Heart right ventricle (tissue), 16 donors: ENCODE measurements at regions not wholly inside any gene's neighbourhood (a gene's known extent, or its start where the extent isn't known, plus 50 kb on each side); places are given as distances from the start of the nearest gene placed in this dataset.
A peak's percentile ranks its signal among the peaks of the same experiment; 100 is the strongest.

Experiments
- ATAC-seq, 8 donors: fragments of 200-7000 bp; cut with Tn5 transposase; one replicate each; pipeline ENCODE4 v1.9.1; 2020; ENCODE audit warnings: mild to moderate bottlenecking in 8 of 8, moderate library complexity in 8 of 8, moderate number of reproducible peaks in 1 of 8
- DNase-seq, 2 donors: peaks; one replicate each; pipeline ENCODE4 v3.0.0-alpha.2; 2020
- H3K27ac ChIP-seq, 10 donors: fragments of 200-600 bp; sonication (generic) in 2 of 10; one replicate each; pipeline versions ENCODE4 v1.5.0 to v1.8.0; 2020 to 2022; ENCODE audit warnings: mild to moderate bottlenecking in 3 of 10
- H3K27me3 ChIP-seq, 7 donors: fragments of 200-600 bp; one replicate each; pipeline ENCODE4 v1.8.0; 2021 to 2022; ENCODE audit warnings: mild to moderate bottlenecking in 2 of 7
- H3K36me3 ChIP-seq, 9 donors: fragments of 200-600 bp; sonication (generic) in 1 of 9; one replicate each; pipeline versions ENCODE4 v1.5.0 to v1.8.0; 2020 to 2022; ENCODE audit warnings: mild to moderate bottlenecking in 2 of 9
- H3K4me1 ChIP-seq, 9 donors: fragments of 200-600 bp; sonication (generic) in 1 of 9; one replicate each; pipeline versions ENCODE4 v1.5.0 to v1.8.0; 2020 to 2022; ENCODE audit warnings: mild to moderate bottlenecking in 4 of 9
- H3K4me3 ChIP-seq, 10 donors: fragments of 200-600 bp; sonication (generic) in 2 of 10; one replicate each; pipeline versions ENCODE4 v1.5.0 to v1.8.0; 2020 to 2022; ENCODE audit warnings: mild to moderate bottlenecking in 7 of 10, moderate library complexity in 2 of 10
- H3K9me3 ChIP-seq, 11 donors: fragments of 200-600 bp in 10 of 11; sonication (generic) in 2 of 11; one replicate each; pipeline versions ENCODE4 v1.5.0 to v1.8.0; 2013 to 2022; ENCODE audit warnings: mild to moderate bottlenecking in 2 of 11, control low read depth in 1 of 11, moderate library complexity in 1 of 11
- WGBS, 2 donors: extraction: QIAGEN DNeasy Blood & Tissue Kit; methylation state at CpG; one replicate each; pipeline ENCODE4 v1.1.7; 2013; ENCODE audit warnings: inconsistent platforms in 1 of 2; 5-methylcytosine and 5-hydroxymethylcytosine counted together
- intact Hi-C, 10 donors: fragments of 100-400 bp; cut with DNase I; formaldehyde crosslinking; loops; one replicate each; pipeline versions ENCODE4 v1.11.1 to v1.14.2; 2022
- TF ChIP-seq, protein P1 (sequence below), 9 donors: fragments of 200-600 bp; sonication (generic) in 2 of 9; IDR thresholded peaks; one replicate each; pipeline versions ENCODE4 v1.5.0 to v1.8.0; 2021 to 2022; ENCODE audit warnings: antibody characterized with exemption in 9 of 9, mild to moderate bottlenecking in 5 of 9, moderate library complexity in 1 of 9
- donor health status: Arrhythmogenic right ventricular cardiomyopathy.
- donor health status: ischemic (EF 13 %, LVEDD 7.1; RV severe dilation, severe dysfunction).
- donor health status: healthy with polysubstance abuse.
- donor health status: DM: no; HTN: yes; CAD: no.
- donor health status: DM: no; HTN: no; CAD: no.
- donor health status: ischemic (EF 25% LVEDD 6.9; RV normal size, moderate dysfunction).
- donor health status: ischemic (EF 25% LVEDD 5.7; RV mildly dilated, moderate dysfunction).
- donor health status: healthy.
- donor health status: DM: yes; HTN: yes; CAD: no.
- donor health status: Ischemic cardiomyopathy.
- donor health status: ischemic (EF 35%, LVEDD 5.7; RV mildly dilated, moderate dysfunction).
- donor health status: nonischemic (EF 11% LVEDD 7.7; RV severe dilation, severe dysfunction).
- donor health status: DM: yes; HTN: yes; CAD: no.
- donor health status: PGD.
- donor health status: ischemic (EF 29% LVEDD 5.4; RV normal size, mild dysfunction).
- donor health status: nonischemic (EF 23%, LVEDD 6.1; RV moderate dilation, normal function).

DNA sequence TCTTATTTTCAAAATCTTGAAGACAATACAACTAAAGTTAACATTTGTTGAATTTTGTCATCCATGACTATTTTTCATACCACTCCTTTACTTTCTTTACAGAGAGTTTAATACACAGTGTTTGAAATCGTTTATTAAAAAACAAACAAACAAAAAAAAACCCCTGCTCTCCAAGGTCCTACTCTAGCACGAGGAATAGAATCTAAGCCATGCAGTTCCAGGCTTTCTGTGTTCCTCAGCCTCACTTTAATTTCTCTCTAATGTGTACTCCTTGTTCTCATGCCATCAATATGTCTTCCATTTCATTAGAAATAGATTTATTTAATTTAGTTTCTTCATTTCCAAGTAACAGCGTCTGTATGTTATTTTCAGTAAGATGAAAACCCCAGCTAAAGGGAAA, 381.2 kb upstream of the MC4R start:
- DNase-seq (no peak), ATAC-seq (no peak)
- TF ChIP-seq, protein P1, sequence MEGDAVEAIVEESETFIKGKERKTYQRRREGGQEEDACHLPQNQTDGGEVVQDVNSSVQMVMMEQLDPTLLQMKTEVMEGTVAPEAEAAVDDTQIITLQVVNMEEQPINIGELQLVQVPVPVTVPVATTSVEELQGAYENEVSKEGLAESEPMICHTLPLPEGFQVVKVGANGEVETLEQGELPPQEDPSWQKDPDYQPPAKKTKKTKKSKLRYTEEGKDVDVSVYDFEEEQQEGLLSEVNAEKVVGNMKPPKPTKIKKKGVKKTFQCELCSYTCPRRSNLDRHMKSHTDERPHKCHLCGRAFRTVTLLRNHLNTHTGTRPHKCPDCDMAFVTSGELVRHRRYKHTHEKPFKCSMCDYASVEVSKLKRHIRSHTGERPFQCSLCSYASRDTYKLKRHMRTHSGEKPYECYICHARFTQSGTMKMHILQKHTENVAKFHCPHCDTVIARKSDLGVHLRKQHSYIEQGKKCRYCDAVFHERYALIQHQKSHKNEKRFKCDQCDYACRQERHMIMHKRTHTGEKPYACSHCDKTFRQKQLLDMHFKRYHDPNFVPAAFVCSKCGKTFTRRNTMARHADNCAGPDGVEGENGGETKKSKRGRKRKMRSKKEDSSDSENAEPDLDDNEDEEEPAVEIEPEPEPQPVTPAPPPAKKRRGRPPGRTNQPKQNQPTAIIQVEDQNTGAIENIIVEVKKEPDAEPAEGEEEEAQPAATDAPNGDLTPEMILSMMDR (IDR thresholded peaks at IDR 0.05): no peak
- Histone ChIP-seq H3K4me3 (no peak overlapping the region), H3K9me3 (no peaks in the 10 kb centered on the region), H3K4me1 (peaks cover 0 to 8% (median 0%) of the 10 kb centered on the region in 9 donors), H3K36me3 (no peaks in the 10 kb centered on the region), H3K27ac (peak overlapping the region in 6 of 10 donors; percentile 4 to 59 (median 26)), H3K27me3 (no peaks in the 10 kb centered on the region)
- intact Hi-C loops: no loop called here
- WGBS, 2 donors: 50 to 57% methylated on average over 3 of the region's 3 CpGs

DNA sequence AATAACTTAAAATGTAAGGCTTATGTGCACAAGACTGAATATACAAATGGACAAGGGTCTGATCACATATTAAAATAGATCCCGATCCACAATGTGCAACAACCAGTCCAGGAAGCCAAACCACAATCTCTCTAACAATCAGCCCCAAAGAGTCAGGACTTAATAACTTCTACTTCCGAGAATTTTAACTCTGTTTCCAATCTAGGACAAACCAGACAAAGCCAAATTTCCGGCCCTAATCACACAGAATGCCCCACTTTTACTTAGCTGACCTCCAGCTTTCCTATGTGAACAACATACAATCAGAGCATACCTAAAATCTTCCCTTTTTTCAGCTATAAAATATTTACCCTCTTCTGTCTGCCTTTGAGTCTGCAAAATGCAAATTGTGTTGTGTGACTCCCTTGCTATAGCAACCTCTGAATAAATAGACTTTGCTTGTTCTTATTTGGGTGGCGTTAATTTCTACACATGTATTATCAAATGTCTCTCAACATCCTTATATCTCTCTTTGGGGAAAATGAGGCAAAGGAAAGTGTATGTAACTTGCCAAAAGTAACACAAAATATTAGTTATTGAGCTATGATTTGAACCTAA, 381.9 kb upstream of the MC4R start:
- peak overlapping the region in 6 of 10 donors; percentile 13 to 61 (median 38) for H3K27ac ChIP-seq
- DNase-seq (peak in 1 of 2 donors; percentile 12), ATAC-seq (peak in 6 of 8 donors; percentile 29 to 87 (median 72))
- intact Hi-C loops: no loop called here
- TF ChIP-seq, protein P1 (IDR thresholded peaks at IDR 0.05): no peak
- no peak overlapping the region for H3K4me3 ChIP-seq
- 45 to 49% methylated on average over 4 of the region's 4 CpGs for WGBS, 2 donors
- no peaks in the 10 kb centered on the region for H3K9me3 ChIP-seq
- H3K36me3 ChIP-seq: no peaks in the 10 kb centered on the region
- no peaks in the 10 kb centered on the region for H3K27me3 ChIP-seq
- H3K4me1 ChIP-seq: peaks cover 0 to 8% (median 0%) of the 10 kb centered on the region in 9 donors

DNA sequence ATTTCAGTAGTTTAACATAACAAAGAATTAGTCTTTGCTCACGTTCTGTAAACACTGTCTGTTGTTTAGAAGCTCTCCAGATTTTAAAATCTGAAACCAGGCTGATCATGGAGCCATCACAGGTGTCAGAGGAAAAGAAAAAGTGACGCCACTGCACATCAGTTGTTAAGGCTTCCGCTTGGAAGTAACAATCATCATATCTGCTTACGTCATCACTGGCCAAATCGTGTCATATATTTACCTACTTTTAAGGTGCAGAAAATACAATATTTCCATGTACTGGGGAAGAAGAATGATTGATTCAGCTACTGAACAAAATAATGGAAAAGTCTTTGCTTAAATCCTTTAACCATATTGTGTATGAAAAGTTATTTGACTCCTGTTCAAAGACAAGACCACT, 382.6 kb upstream of the MC4R start:
- no peak overlapping the region for H3K4me3 ChIP-seq
- TF ChIP-seq, protein P1 (IDR thresholded peaks at IDR 0.05): no peak
- no peaks in the 10 kb centered on the region for H3K9me3 ChIP-seq
- H3K27ac ChIP-seq: peak overlapping the region in 5 of 10 donors; percentile 13 to 61 (median 37)
- no peaks in the 10 kb centered on the region for H3K27me3 ChIP-seq
- peaks cover 0 to 8% (median 0%) of the 10 kb centered on the region in 9 donors for H3K4me1 ChIP-seq
- WGBS, 2 donors: 55 to 57% methylated on average over 5 of the region's 5 CpGs
- ATAC-seq: no peak
- no peak for DNase-seq
- H3K36me3 ChIP-seq: no peaks in the 10 kb centered on the region
- intact Hi-C loops: no loop called here

DNA sequence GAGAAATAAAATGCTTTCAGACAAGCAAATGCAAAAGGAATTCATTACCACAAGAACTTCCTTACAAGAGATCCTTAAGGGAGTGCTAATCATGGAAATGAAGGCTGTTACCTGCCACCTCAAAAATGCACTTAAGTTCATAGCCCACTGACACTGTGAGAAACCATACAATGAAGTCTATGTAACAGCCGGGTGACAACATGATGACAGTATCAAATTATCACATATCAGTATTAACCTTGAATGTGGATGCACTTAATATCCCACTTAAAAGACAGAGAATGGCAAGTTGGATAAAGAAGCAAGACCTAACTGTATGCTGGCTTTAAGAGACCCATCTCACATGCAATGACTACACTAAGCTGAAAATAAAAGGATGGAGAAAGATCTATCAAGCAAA, 403.4 kb upstream of the MC4R start:
- no peaks in the 10 kb centered on the region for H3K36me3 ChIP-seq
- H3K27me3 ChIP-seq: peaks cover 0 to 3% (median 0%) of the 10 kb centered on the region in 7 donors
- peaks cover 0 to 34% (median 10%) of the 10 kb centered on the region in 11 donors for H3K9me3 ChIP-seq
- no peak overlapping the region for H3K27ac ChIP-seq
- DNase-seq (no peak), ATAC-seq (no peak)
- TF ChIP-seq, protein P1 (IDR thresholded peaks at IDR 0.05): no peak
- intact Hi-C loops: no loop called here
- WGBS, 2 donors: 92 to 95% methylated on average over 1 of the region's 1 CpG
- H3K4me3 ChIP-seq: no peak overlapping the region
- H3K4me1 ChIP-seq: no peaks in the 10 kb centered on the region
